ENCODE measurements at regions not wholly inside any gene's neighbourhood (a gene's known extent, or its start where the extent isn't known, plus 50 kb on each side); places are given as distances from the start of the nearest gene placed in this dataset.

- 0% methylated on average over 2 of the region's 2 CpGs for WGBS (ENCODE audit: insufficient coverage, insufficient replicate concordance, low lambda C conversion rate, missing lambda C conversion rate)
- H3K4me3 ChIP-seq = no peak overlapping the region
- ATAC-seq (no peak), DNase-seq (ENCODE audit: low read depth, low spot score) (no peak), FAIRE-seq (no peak)
- H4K20me1 ChIP-seq (ENCODE audit: control insufficient read depth, insufficient read depth) = no peaks in the 10 kb centered on the region
- TF ChIP-seq HDAC6 (IDR thresholded peaks at IDR 0.05; ENCODE audit: unreplicated experiment) (no peak), ZBED1 (IDR thresholded peaks at IDR 0.05; ENCODE audit: borderline replicate concordance) (no peak), RB1 (IDR thresholded peaks at IDR 0.05; ENCODE audit: borderline replicate concordance) (no peak), CREB1 (IDR thresholded peaks at IDR 0.05; ENCODE audit: low read depth) (no peak), TAF1 (IDR thresholded peaks at IDR 0.05; ENCODE audit: borderline replicate concordance, low read depth, low read length) (no peak), ATF7 (IDR thresholded peaks at IDR 0.05; ENCODE audit: low read depth) (no peak), SIN3A (IDR thresholded peaks at IDR 0.05; ENCODE audit: low read depth, low read length) (no peak), RFX5 (IDR thresholded peaks at IDR 0.05; ENCODE audit: low read depth, low read length) (no peak), YBX1 (IDR thresholded peaks at IDR 0.05) (no peak), POLR2A (IDR thresholded peaks at IDR 0.05; ENCODE audit: low read depth, low read length) (no peak), JUNB (IDR thresholded peaks at IDR 0.05) (no peak), FOS (IDR thresholded peaks at IDR 0.05; ENCODE audit: borderline replicate concordance, extremely low read depth, insufficient read length) (no peak), ETV6 (conservative IDR thresholded peaks at IDR 0.05 in 1 of 2, IDR thresholded peaks at IDR 0.05 in 1 of 2; ENCODE audit: borderline replicate concordance in 1 of 2, low read depth in 1 of 2) (no peak), RBBP5 (conservative IDR thresholded peaks at IDR 0.05) (no peak), ZBTB11 (CRISPR knock-in tag; IDR thresholded peaks at IDR 0.05) (no peak), BACH1 (IDR thresholded peaks at IDR 0.05; ENCODE audit: borderline replicate concordance) (no peak)
- TF ChIP-seq, protein P1, sequence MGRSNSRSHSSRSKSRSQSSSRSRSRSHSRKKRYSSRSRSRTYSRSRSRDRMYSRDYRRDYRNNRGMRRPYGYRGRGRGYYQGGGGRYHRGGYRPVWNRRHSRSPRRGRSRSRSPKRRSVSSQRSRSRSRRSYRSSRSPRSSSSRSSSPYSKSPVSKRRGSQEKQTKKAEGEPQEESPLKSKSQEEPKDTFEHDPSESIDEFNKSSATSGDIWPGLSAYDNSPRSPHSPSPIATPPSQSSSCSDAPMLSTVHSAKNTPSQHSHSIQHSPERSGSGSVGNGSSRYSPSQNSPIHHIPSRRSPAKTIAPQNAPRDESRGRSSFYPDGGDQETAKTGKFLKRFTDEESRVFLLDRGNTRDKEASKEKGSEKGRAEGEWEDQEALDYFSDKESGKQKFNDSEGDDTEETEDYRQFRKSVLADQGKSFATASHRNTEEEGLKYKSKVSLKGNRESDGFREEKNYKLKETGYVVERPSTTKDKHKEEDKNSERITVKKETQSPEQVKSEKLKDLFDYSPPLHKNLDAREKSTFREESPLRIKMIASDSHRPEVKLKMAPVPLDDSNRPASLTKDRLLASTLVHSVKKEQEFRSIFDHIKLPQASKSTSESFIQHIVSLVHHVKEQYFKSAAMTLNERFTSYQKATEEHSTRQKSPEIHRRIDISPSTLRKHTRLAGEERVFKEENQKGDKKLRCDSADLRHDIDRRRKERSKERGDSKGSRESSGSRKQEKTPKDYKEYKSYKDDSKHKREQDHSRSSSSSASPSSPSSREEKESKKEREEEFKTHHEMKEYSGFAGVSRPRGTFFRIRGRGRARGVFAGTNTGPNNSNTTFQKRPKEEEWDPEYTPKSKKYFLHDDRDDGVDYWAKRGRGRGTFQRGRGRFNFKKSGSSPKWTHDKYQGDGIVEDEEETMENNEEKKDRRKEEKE (IDR thresholded peaks at IDR 0.05) = no peak
- in situ Hi-C loops (cut with MboI) (no loop called here), intact Hi-C loops (cut with micrococcal nuclease; ENCODE audit: unreplicated experiment) (no loop called here)
- RAD21 ChIA-PET (ENCODE audit: unreplicated experiment) = no interaction called here
- no peak overlapping the region for H2AFZ ChIP-seq (ENCODE audit: control insufficient read depth, low read depth, low read length)
- CTCF ChIA-PET = interaction anchor here (1.1 kb wide), 1 partner anchor 27 kb away, joined by 5 read pairs; no protein-coding TSS in a partner anchor
- no peaks in the 10 kb centered on the region for H3K27me3 ChIP-seq (replicated peaks in 1 of 2; ENCODE audit: control insufficient read depth in 2 of 2, insufficient read depth in 2 of 2, low read length in 1 of 2)
- no peak overlapping the region for H3K27ac ChIP-seq (ENCODE audit: control insufficient read depth, insufficient read depth)
- H3K9me3 ChIP-seq (replicated peaks; ENCODE audit: control insufficient read depth, insufficient read depth, low read length) = no peaks in the 10 kb centered on the region
- SMC1A ChIA-PET (ENCODE audit: uncharacterized antibody, unreplicated experiment) = no interaction called here
- H3K4me1 ChIP-seq (ENCODE audit: control insufficient read depth, insufficient read depth, low read length) = no peaks in the 10 kb centered on the region
- no peaks in the 10 kb centered on the region for H3K36me3 ChIP-seq (ENCODE audit: control insufficient read depth in 2 of 2, insufficient read depth in 2 of 2, low read length in 1 of 2)
- no TSS peak for BruUV-seq (replicated peaks)
- H3K9ac ChIP-seq (ENCODE audit: control insufficient read depth, insufficient read depth, low read length) = no peak overlapping the region
- H3K79me2 ChIP-seq (ENCODE audit: control insufficient read depth, insufficient read depth, low read length) = no peaks in the 10 kb centered on the region
- no peak overlapping the region for H3K4me2 ChIP-seq (ENCODE audit: control insufficient read depth, insufficient read depth)
- POLR2A ChIA-PET = no interaction called here
Measured at GRCh38 chr1:55402671-55403464, 187.7 kb upstream of the USP24 start.
